NCI-H1048 (cell line): ENCODE measurements at regions not wholly inside any gene's neighbourhood (a gene's known extent, or its start where the extent isn't known, plus 50 kb on each side); places are given as distances from the start of the nearest gene placed in this dataset.
"Not testable (repeated sequence)": the region's sequence is repeated elsewhere in the genome, so short reads cannot be mapped to it uniquely, and the experiment has no call there.

Experiments
- DNase-seq: peaks from one replicate; lab custom pipeline; 2025; lab: John Stamatoyannopoulos, UW

- DNase-seq, result no peak
Measured at GRCh38 chr6:116982401-116982800, 105.4 kb downstream of the RFX6 start.

GRCh38 chr6:116983375-116983774 lies 106.3 kb downstream of the RFX6 start:
- no peak for DNase-seq

- DNase-seq, result no peak
Measured at GRCh38 chr6:116986819-116987218, 109.8 kb downstream of the RFX6 start.

GRCh38 chr6:116990679-116991078 lies 113.6 kb downstream of the RFX6 start:
- no peak for DNase-seq

GRCh38 chr6:116992546-116992945 lies 115.5 kb downstream of the RFX6 start:
- DNase-seq, result no peak

GRCh38 chr6:116994447-116994846 lies 117.4 kb downstream of the RFX6 start:
- DNase-seq, result no peak

- DNase-seq, result no peak
Measured at GRCh38 chr6:116996842-116997241, 119.8 kb downstream of the RFX6 start.

GRCh38 chr6:116997496-116997895 lies 120.5 kb downstream of the RFX6 start:
- no peak for DNase-seq

GRCh38 chr6:117007659-117008058 lies 130.6 kb downstream of the RFX6 start:
- DNase-seq, result no peak

- DNase-seq, result no peak
Measured at GRCh38 chr6:117008618-117009017, 131.6 kb downstream of the RFX6 start.

GRCh38 chr6:117014641-117015473 lies 137.8 kb downstream of the RFX6 start:
- DNase-seq, result not testable (repeated sequence)

- not testable (repeated sequence) for DNase-seq
Measured at GRCh38 chr6:117015474-117015804, 138.4 kb downstream of the RFX6 start.

- no peak for DNase-seq
Measured at GRCh38 chr6:117018771-117019170, 141.7 kb downstream of the RFX6 start.

- DNase-seq, result no peak
Measured at GRCh38 chr6:117022774-117023173, 145.7 kb downstream of the RFX6 start.

GRCh38 chr6:117025310-117025709 lies 148.3 kb downstream of the RFX6 start:
- DNase-seq, result no peak

GRCh38 chr6:117028256-117028655 lies 151.2 kb downstream of the RFX6 start:
- no peak for DNase-seq

- no peak for DNase-seq
Measured at GRCh38 chr6:117034547-117034946, 157.5 kb downstream of the RFX6 start.

GRCh38 chr6:117034971-117035370 lies 157.9 kb downstream of the RFX6 start:
- no peak for DNase-seq

GRCh38 chr6:117050301-117050700 lies 173.3 kb downstream of the RFX6 start:
- DNase-seq, result no peak

- no peak for DNase-seq
Measured at GRCh38 chr6:117072134-117072533, 193.2 kb upstream of the VGLL2 start.

GRCh38 chr6:117072781-117073180 lies 192.6 kb upstream of the VGLL2 start:
- no peak for DNase-seq

- DNase-seq, result no peak
Measured at GRCh38 chr6:117074672-117075071, 190.7 kb upstream of the VGLL2 start.

GRCh38 chr6:117075218-117075617 lies 190.1 kb upstream of the VGLL2 start:
- no peak for DNase-seq

- no peak for DNase-seq
Measured at GRCh38 chr6:117076076-117076475, 189.3 kb upstream of the VGLL2 start.
